K562 (cell line): ENCODE measurements at regions not wholly inside any gene's neighbourhood (a gene's known extent, or its start where the extent isn't known, plus 50 kb on each side); places are given as distances from the start of the nearest gene placed in this dataset.

Experiments used
- ATAC-seq: fragments of 200-7000 bp; cut with Tn5 transposase; 3 replicates; pipeline ENCODE4 v1.9.1; 2020; ENCODE audit warnings: moderate library complexity
- BruUV-seq: library from RNA; stranded (reverse); fragments of 400-500 nt; replicated peaks from 2 replicates; lab custom pipeline; 2021; lab: Mats Ljungman, UMichigan
- CTCF ChIA-PET: fragments of 300-600 bp; formaldehyde crosslinking; extraction: SDS; loops from one replicate; lab custom pipeline; 2021; ENCODE audit warnings: low intra/inter-chr PET ratio; lab: Yijun Ruan, JAX
- POLR2A ChIA-PET: fragments of 300-600, 350-650 bp; sonication (Branson Sonifier 250); formaldehyde crosslinking; extraction: SDS; loops from one replicate; lab custom pipeline; 2021; ENCODE audit warnings: antibody characterized with exemption, inconsistent platforms; lab: Yijun Ruan, JAX
- DNase-seq, 4 experiments: peaks; one replicate each; pipeline versions ENCODE4 v3.0.0 to v3.0.0-alpha.2; 2011 to 2018; ENCODE audit warnings: low spot score in 3 of 4, mixed read lengths in 3 of 4; ENCODE audit errors: extremely low read depth in 1 of 4
- FAIRE-seq: peaks from 2 replicates; lab custom pipeline; 2011; peaks lifted over from hg19 to GRCh38; lab: Jason Lieb, UNC
- H2AFZ ChIP-seq: 2 replicates; pipeline ENCODE4 v1.6.0; 2011; ENCODE audit warnings: low read depth, low read length, control low read depth, inconsistent platforms
- H3K27ac ChIP-seq: fragments of 200-600 bp; 3 replicates; pipeline ENCODE4 v1.8.0; 2011; ENCODE audit warnings: low read depth, mild to moderate bottlenecking, control low read depth, inconsistent platforms, low read length, moderate library complexity, mixed read lengths; ENCODE audit errors: extremely low read depth
- H3K27me3 ChIP-seq, 2 experiments: fragments of 300-600 bp in 1 of 2; 2 replicates in 1 of 2; 3 replicates in 1 of 2; pipeline versions ENCODE4 v1.6.0 to v1.8.0; 2011; ENCODE audit warnings: inconsistent platforms in 2 of 2, low read length in 2 of 2, mild to moderate bottlenecking in 1 of 2, mixed read lengths in 1 of 2, moderate library complexity in 1 of 2; ENCODE audit not compliant: control insufficient read depth in 2 of 2, insufficient read depth in 2 of 2
- H3K36me3 ChIP-seq: fragments of 300-600 bp; 3 replicates; pipeline ENCODE4 v1.8.0; 2011; ENCODE audit warnings: mild to moderate bottlenecking, low read length, inconsistent platforms; ENCODE audit not compliant: control insufficient read depth, insufficient read depth
- H3K4me1 ChIP-seq, 2 experiments: fragments of 200-600 bp in 1 of 2; replicated peaks in 1 of 2; 2 replicates in 1 of 2; 3 replicates in 1 of 2; pipeline versions ENCODE4 v1.5.1 to v1.8.0; 2011; ENCODE audit warnings: inconsistent platforms in 2 of 2, low read length in 2 of 2, mild to moderate bottlenecking in 1 of 2, mixed read lengths in 1 of 2, moderate library complexity in 1 of 2; ENCODE audit not compliant: control insufficient read depth in 2 of 2, insufficient read depth in 2 of 2
- H3K4me2 ChIP-seq: 2 replicates; pipeline ENCODE4 v1.6.1; 2011; ENCODE audit warnings: low read length, control low read depth, inconsistent platforms, mixed read lengths; ENCODE audit not compliant: insufficient read depth
- H3K4me3 ChIP-seq: fragments of 200-600 bp; sonication (generic), shearing (Covaris generic); 2 replicates; pipeline ENCODE4 v1.5.1; 2016; ENCODE audit warnings: control low read depth, inconsistent platforms
- H3K79me2 ChIP-seq: fragments of 200-600 bp; 3 replicates; pipeline ENCODE4 v1.8.0; 2011; ENCODE audit warnings: low read length, inconsistent platforms; ENCODE audit not compliant: control insufficient read depth, insufficient read depth
- H3K9ac ChIP-seq, 2 experiments: 2 replicates each; pipeline versions ENCODE4 v1.6.0 to v1.6.1; 2011; ENCODE audit warnings: low read depth in 2 of 2, low read length in 2 of 2, control low read depth in 1 of 2, inconsistent platforms in 1 of 2, mild to moderate bottlenecking in 1 of 2, mixed read lengths in 1 of 2; ENCODE audit not compliant: insufficient read depth in 1 of 2
- H3K9me1 ChIP-seq: one replicate; pipeline ENCODE4 v1.6.0; 2011; ENCODE audit warnings: inconsistent platforms, mild to moderate bottlenecking, low read length, moderate library complexity; ENCODE audit not compliant: control insufficient read depth, insufficient read depth
- H3K9me3 ChIP-seq: replicated peaks from 2 replicates; pipeline ENCODE4 v1.5.1; 2011; ENCODE audit warnings: low read depth, low read length, inconsistent platforms; ENCODE audit not compliant: control insufficient read depth, insufficient read depth
- H4K20me1 ChIP-seq: replicated peaks from 2 replicates; pipeline ENCODE4 v1.6.1; 2011; ENCODE audit warnings: low read length, inconsistent platforms, mixed read lengths; ENCODE audit not compliant: control insufficient read depth, insufficient read depth
- CBFB ChIP-seq: sonication (generic); formaldehyde crosslinking; IDR thresholded peaks from 2 replicates; pipeline ENCODE4 v1.4.0; 2020; ENCODE audit warnings: mild to moderate bottlenecking, missing genetic modification reagents
- MLX ChIP-seq, 2 experiments: fragments of 450-650 bp in 1 of 2; sonication (generic) in 1 of 2; formaldehyde crosslinking; conservative IDR thresholded peaks; 2 replicates each; pipeline versions ENCODE4 v1.4.0 to v1.8.1; 2020 to 2022; ENCODE audit warnings: mild to moderate bottlenecking in 1 of 2, missing genetic modification reagents in 1 of 2
- PYGO2 ChIP-seq: fragments of 450-650 bp; IDR thresholded peaks from 2 replicates; pipeline ENCODE4 v1.6.1; 2016; ENCODE audit warnings: mild to moderate bottlenecking, missing genetic modification characterization, moderate library complexity, missing compliant biosample characterization
- SLC30A9 ChIP-seq: fragments of 250-450 bp; sonication (Bioruptor Pico); IDR thresholded peaks from 2 replicates; pipeline ENCODE4 v1.8.0; 2022; ENCODE audit warnings: mild to moderate bottlenecking, moderate library complexity
- SREBF2 ChIP-seq: sonication (generic); formaldehyde crosslinking; IDR thresholded peaks from 2 replicates; pipeline ENCODE4 v1.4.0; 2020; ENCODE audit warnings: mild to moderate bottlenecking, missing genetic modification reagents
- ZMIZ1 ChIP-seq, 2 experiments: fragments of 150-350 bp in 1 of 2; IDR thresholded peaks; 2 replicates each; pipeline ENCODE4 v1.6.1; 2012 to 2016; ENCODE audit warnings: low read depth in 2 of 2, low read length in 2 of 2, mild to moderate bottlenecking in 1 of 2, moderate library complexity in 1 of 2
- ZNF511 ChIP-seq: sonication (generic); formaldehyde crosslinking; IDR thresholded peaks from 2 replicates; pipeline ENCODE4 v1.8.0; 2022; ENCODE audit warnings: mild to moderate bottlenecking, missing genetic modification reagents
- ZNF717 ChIP-seq: fragments of 250-450 bp; sonication (Bioruptor Pico); IDR thresholded peaks from 2 replicates; pipeline ENCODE4 v1.5.0; 2021
- WGBS: fragments of 100-300 bp; shearing (Covaris generic); methylation state at CpG from one replicate; pipeline ENCODE4 v1.1.6; 2016; ENCODE audit warnings: low coverage, mixed read lengths; ENCODE audit not compliant: insufficient coverage; ENCODE audit errors: missing lambda C conversion rate; 5-methylcytosine and 5-hydroxymethylcytosine counted together
- in situ Hi-C: fragments of 300-500 bp; cut with MboI; formaldehyde crosslinking; loops from 4 replicates; pipeline ENCODE4 v1.15.0; 2018; ENCODE audit warnings: inconsistent platforms, mixed read lengths
- intact Hi-C: fragments of 100-400 bp; cut with micrococcal nuclease; formaldehyde crosslinking; loops from 2 replicates; pipeline ENCODE4 v1.14.2; 2022
- TF ChIP-seq, protein P1 (sequence below): fragments of 450-650 bp; formaldehyde crosslinking; conservative IDR thresholded peaks from 2 replicates; pipeline ENCODE4 v1.4.0; 2022; ENCODE audit warnings: mild to moderate bottlenecking, missing genetic modification characterization
- TF ChIP-seq, protein P2 (sequence below): IDR thresholded peaks from 2 replicates; pipeline ENCODE4 v1.6.1; 2012; ENCODE audit warnings: low read depth, low read length, improper control_type of control experiment, borderline replicate concordance
- TF ChIP-seq, protein P3 (sequence below): fragments of 450-650 bp; IDR thresholded peaks from one replicate; pipeline ENCODE4 v1.6.1; 2018; ENCODE audit warnings: mild to moderate bottlenecking, moderate library complexity; ENCODE audit not compliant: partially characterized antibody

GRCh38 chr13:62085337-62086229 lies 669.9 kb upstream of the PCDH20 start:
- Histone ChIP-seq H3K27me3 (no peaks in the 10 kb centered on the region), H3K9me3 (no peaks in the 10 kb centered on the region), H3K4me1 (no peaks in the 10 kb centered on the region), H3K79me2 (no peaks in the 10 kb centered on the region), H3K4me3 (no peak overlapping the region), H4K20me1 (no peaks in the 10 kb centered on the region), H3K36me3 (no peaks in the 10 kb centered on the region), H3K27ac (no peak overlapping the region), H3K4me2 (no peak overlapping the region), H2AFZ (no peak overlapping the region), H3K9me1 (no peaks in the 10 kb centered on the region), H3K9ac (no peak overlapping the region)
- DNase-seq (no peak), FAIRE-seq (no peak), ATAC-seq (no peak)
- in situ Hi-C loops: no loop called here
- no TSS peak for BruUV-seq
- CTCF ChIA-PET: no interaction called here
- intact Hi-C loops: no loop called here
- POLR2A ChIA-PET: no interaction called here
- 4% methylated on average over 4 of the region's 5 CpGs for WGBS
- TF ChIP-seq, protein P1, sequence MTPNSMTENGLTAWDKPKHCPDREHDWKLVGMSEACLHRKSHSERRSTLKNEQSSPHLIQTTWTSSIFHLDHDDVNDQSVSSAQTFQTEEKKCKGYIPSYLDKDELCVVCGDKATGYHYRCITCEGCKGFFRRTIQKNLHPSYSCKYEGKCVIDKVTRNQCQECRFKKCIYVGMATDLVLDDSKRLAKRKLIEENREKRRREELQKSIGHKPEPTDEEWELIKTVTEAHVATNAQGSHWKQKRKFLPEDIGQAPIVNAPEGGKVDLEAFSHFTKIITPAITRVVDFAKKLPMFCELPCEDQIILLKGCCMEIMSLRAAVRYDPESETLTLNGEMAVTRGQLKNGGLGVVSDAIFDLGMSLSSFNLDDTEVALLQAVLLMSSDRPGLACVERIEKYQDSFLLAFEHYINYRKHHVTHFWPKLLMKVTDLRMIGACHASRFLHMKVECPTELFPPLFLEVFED: no peak
- TF ChIP-seq, protein P2, sequence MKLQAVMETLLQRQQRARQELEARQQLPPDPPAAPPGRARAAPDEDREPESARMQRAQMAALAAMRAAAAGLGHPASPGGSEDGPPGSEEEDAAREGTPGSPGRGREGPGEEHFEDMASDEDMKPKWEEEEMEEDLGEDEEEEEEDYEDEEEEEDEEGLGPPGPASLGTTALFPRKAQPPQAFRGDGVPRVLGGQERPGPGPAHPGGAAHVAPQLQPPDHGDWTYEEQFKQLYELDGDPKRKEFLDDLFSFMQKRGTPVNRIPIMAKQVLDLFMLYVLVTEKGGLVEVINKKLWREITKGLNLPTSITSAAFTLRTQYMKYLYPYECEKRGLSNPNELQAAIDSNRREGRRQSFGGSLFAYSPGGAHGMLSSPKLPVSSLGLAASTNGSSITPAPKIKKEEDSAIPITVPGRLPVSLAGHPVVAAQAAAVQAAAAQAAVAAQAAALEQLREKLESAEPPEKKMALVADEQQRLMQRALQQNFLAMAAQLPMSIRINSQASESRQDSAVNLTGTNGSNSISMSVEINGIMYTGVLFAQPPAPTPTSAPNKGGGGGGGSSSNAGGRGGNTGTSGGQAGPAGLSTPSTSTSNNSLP: no peak
- no peak for TF ChIP-seq ZNF717 (CRISPR knock-in tag)
- no peak for TF ChIP-seq SREBF2 (CRISPR knock-in tag)
- no peak for TF ChIP-seq CBFB (CRISPR knock-in tag)
- TF ChIP-seq ZNF511 (CRISPR knock-in tag): no peak
- TF ChIP-seq PYGO2 (tag): no peak
- TF ChIP-seq ZMIZ1 (IDR thresholded peaks at IDR 0.05; ENCODE audit: low read depth in 2 of 2, low read length in 2 of 2): no peak
- no peak for TF ChIP-seq SLC30A9
- TF ChIP-seq, protein P3, sequence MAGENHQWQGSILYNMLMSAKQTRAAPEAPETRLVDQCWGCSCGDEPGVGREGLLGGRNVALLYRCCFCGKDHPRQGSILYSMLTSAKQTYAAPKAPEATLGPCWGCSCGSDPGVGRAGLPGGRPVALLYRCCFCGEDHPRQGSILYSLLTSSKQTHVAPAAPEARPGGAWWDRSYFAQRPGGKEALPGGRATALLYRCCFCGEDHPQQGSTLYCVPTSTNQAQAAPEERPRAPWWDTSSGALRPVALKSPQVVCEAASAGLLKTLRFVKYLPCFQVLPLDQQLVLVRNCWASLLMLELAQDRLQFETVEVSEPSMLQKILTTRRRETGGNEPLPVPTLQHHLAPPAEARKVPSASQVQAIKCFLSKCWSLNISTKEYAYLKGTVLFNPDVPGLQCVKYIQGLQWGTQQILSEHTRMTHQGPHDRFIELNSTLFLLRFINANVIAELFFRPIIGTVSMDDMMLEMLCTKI: no peak
- TF ChIP-seq MLX (CRISPR knock-in tag; conservative IDR thresholded peaks at IDR 0.05): no peak
